Endothelial cell of umbilical vein (primary cell): ENCODE measurements at regions not wholly inside any gene's neighbourhood (a gene's known extent, or its start where the extent isn't known, plus 50 kb on each side); places are given as distances from the start of the nearest gene placed in this dataset.

Experiments
- BruUV-seq: library from RNA; stranded (reverse); fragments of 400-500 nt; replicated peaks from 2 replicates; lab custom pipeline; 2021; lab: Mats Ljungman, UMichigan
- CTCF ChIA-PET: fragments of 300-600, 350-600 bp; sonication (Branson Sonifier 250); formaldehyde crosslinking; loops from one replicate; lab custom pipeline; 2021; ENCODE audit warnings: antibody characterized with exemption, inconsistent platforms; lab: Charles Lee
- POLR2A ChIA-PET: fragments of 300-600, 350-600 bp; sonication (Branson Sonifier 250); formaldehyde crosslinking; loops from one replicate; lab custom pipeline; 2021; ENCODE audit warnings: antibody characterized with exemption, inconsistent platforms; lab: Charles Lee
- DNase-seq: peaks from one replicate; pipeline ENCODE4 v3.0.0-alpha.2; 2011; ENCODE audit warnings: low read depth, low spot score
- FAIRE-seq: peaks from 2 replicates; lab custom pipeline; 2011; peaks lifted over from hg19 to GRCh38; lab: Jason Lieb, UNC
- H2AFZ ChIP-seq: 2 replicates; pipeline ENCODE4 v1.6.0; 2012; ENCODE audit warnings: low read depth, low read length, control low read depth, inconsistent platforms
- H3K27ac ChIP-seq: 2 replicates; pipeline ENCODE4 v1.5.1; 2011; ENCODE audit warnings: low read depth, mild to moderate bottlenecking, control low read depth, low read length, moderate library complexity; ENCODE audit not compliant: insufficient read depth
- H3K27me3 ChIP-seq, 2 experiments: 2 replicates each; pipeline versions ENCODE4 v1.6.0 to v1.6.1; 2011; ENCODE audit warnings: low read length in 2 of 2, mixed read lengths in 1 of 2; ENCODE audit not compliant: control insufficient read depth in 2 of 2, insufficient read depth in 2 of 2
- H3K36me3 ChIP-seq, 2 experiments: 2 replicates in 1 of 2; 3 replicates in 1 of 2; pipeline ENCODE4 v1.5.1; 2011; ENCODE audit warnings: low read length in 2 of 2, mild to moderate bottlenecking in 1 of 2, moderate library complexity in 1 of 2; ENCODE audit not compliant: control insufficient read depth in 2 of 2, insufficient read depth in 2 of 2; ENCODE audit errors: extremely low read depth in 1 of 2
- H3K4me1 ChIP-seq: 3 replicates; pipeline ENCODE4 v1.5.1; 2011; ENCODE audit warnings: mild to moderate bottlenecking, low read length; ENCODE audit not compliant: control insufficient read depth, insufficient read depth; ENCODE audit errors: extremely low read depth
- H3K4me2 ChIP-seq: 2 replicates; pipeline ENCODE4 v1.6.1; 2011; ENCODE audit warnings: low read length, control low read depth, mixed read lengths; ENCODE audit not compliant: insufficient read depth
- H3K4me3 ChIP-seq, 3 experiments: fragments of 200-600 bp in 1 of 3; sonication (generic), shearing (Covaris generic) in 1 of 3; replicated peaks in 1 of 3; 2 replicates each; pipeline ENCODE4 v1.5.1; 2011 to 2016; ENCODE audit warnings: control low read depth in 3 of 3, low read length in 3 of 3, mild to moderate bottlenecking in 2 of 3, inconsistent platforms in 1 of 3, low read depth in 1 of 3, moderate library complexity in 1 of 3; ENCODE audit not compliant: insufficient read depth in 1 of 3
- H3K79me2 ChIP-seq: 2 replicates; pipeline ENCODE4 v1.6.0; 2012; ENCODE audit warnings: low read length, inconsistent platforms; ENCODE audit not compliant: control insufficient read depth, insufficient read depth
- H3K9ac ChIP-seq: replicated peaks from 2 replicates; pipeline ENCODE3; 2011; ENCODE audit warnings: low read length, control low read depth; ENCODE audit not compliant: insufficient read depth; ENCODE audit errors: extremely low read depth
- H3K9me1 ChIP-seq: replicated peaks from 3 replicates; pipeline ENCODE4 v1.6.0; 2011; ENCODE audit warnings: mild to moderate bottlenecking, low read length; ENCODE audit not compliant: control insufficient read depth, insufficient read depth; ENCODE audit errors: extremely low read depth
- H3K9me3 ChIP-seq: replicated peaks from 2 replicates; pipeline ENCODE4 v1.5.1; 2012; ENCODE audit warnings: low read length, inconsistent platforms; ENCODE audit not compliant: control insufficient read depth, insufficient read depth
- H4K20me1 ChIP-seq: replicated peaks from 2 replicates; pipeline ENCODE3; 2011; ENCODE audit warnings: mild to moderate bottlenecking, low read length; ENCODE audit not compliant: control insufficient read depth, insufficient read depth; ENCODE audit errors: extremely low read depth
- GATA2 ChIP-seq: IDR thresholded peaks from 2 replicates; pipeline ENCODE4 v1.7.0; 2011; ENCODE audit warnings: low read depth, mild to moderate bottlenecking, moderate library complexity, mixed read lengths, low read length; ENCODE audit not compliant: insufficient read length, insufficient read depth
- JUN ChIP-seq: IDR thresholded peaks from 2 replicates; pipeline ENCODE4 v1.6.1; 2011; ENCODE audit warnings: borderline replicate concordance, low read depth; ENCODE audit not compliant: insufficient read length, insufficient read depth
- MYC ChIP-seq: IDR thresholded peaks from one replicate; pipeline ENCODE4 v1.6.1; 2011; ENCODE audit warnings: mild to moderate bottlenecking, low read depth, low read length
- dilution Hi-C: fragments of 300-500 bp; cut with MboI; formaldehyde crosslinking; loops from one replicate; pipeline ENCODE4 v1.15.0; 2019; ENCODE audit warnings: low sequenced_read_pairs; ENCODE audit not compliant: extremely low pct_ligation_motif_present
- intact Hi-C: fragments of 100-400 bp; cut with micrococcal nuclease; formaldehyde crosslinking; loops from one replicate; pipeline ENCODE4 v1.10.0; 2022
- TF ChIP-seq, protein P1 (sequence below): IDR thresholded peaks from 2 replicates; pipeline ENCODE4 v1.6.1; 2011; ENCODE audit not compliant: insufficient read depth, insufficient read length

DNA sequence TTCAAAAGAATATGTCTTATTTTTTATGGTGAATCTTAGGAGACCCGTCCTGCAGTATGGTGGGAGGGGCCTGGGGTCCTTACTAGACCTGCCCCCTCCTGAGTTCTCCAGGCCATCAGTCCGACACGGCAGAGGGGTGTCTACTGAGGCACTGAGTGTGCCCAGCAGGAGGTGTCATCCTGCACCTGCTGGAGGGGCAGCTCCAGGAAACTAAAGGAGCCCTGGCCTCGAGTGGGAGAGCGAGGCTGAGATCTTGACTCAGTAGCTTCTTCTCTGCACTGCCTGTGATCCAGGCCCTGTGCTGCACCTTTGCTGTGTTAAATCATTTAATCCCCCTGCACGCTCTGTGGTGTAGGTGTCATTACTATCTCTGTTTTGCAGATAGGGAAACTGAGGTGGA lies 587.7 kb downstream of the PTPRU start:
- Histone ChIP-seq H4K20me1 (no peaks in the 10 kb centered on the region), H3K4me2 (no peak overlapping the region), H3K9me1 (no peaks in the 10 kb centered on the region), H2AFZ (no peak overlapping the region), H3K4me1 (no peaks in the 10 kb centered on the region), H3K9ac (no peak overlapping the region), H3K79me2 (no peaks in the 10 kb centered on the region), H3K4me3 (no peak overlapping the region), H3K27ac (no peak overlapping the region), H3K27me3 (no peaks in the 10 kb centered on the region), H3K9me3 (no peaks in the 10 kb centered on the region), H3K36me3 (no peaks in the 10 kb centered on the region)
- POLR2A ChIA-PET, result no interaction called here
- no peak for TF ChIP-seq MYC
- no peak for DNase-seq
- dilution Hi-C loops, result no loop called here
- intact Hi-C loops, result no loop called here
- CTCF ChIA-PET, result no interaction called here
- no peak for FAIRE-seq
- no TSS peak for BruUV-seq

DNA sequence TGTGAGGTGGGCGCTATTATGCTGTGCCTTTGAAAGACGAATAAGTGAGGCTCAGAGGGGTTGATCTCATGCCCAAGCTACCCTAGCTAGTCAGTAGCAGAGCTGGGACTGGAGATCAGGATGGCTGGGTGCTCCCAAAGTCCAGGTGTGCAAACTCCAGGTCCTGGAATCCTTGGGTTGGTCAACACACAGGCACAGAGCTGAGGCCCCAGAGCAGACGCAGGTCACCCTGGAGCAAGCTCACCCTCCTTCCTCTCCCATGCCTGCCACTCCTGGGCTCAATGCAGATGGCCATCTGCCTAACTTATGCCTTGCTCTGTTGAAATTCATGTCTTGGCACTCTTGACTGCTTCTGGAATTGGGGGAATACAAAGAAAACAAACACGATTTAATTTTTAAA lies 587.2 kb downstream of the PTPRU start:
- Histone ChIP-seq H2AFZ (no peak overlapping the region), H3K9ac (no peak overlapping the region), H3K4me3 (no peak overlapping the region), H3K27ac (no peak overlapping the region), H3K4me1 (no peaks in the 10 kb centered on the region), H3K36me3 (no peaks in the 10 kb centered on the region), H3K27me3 (no peaks in the 10 kb centered on the region), H3K9me1 (no peaks in the 10 kb centered on the region), H3K79me2 (no peaks in the 10 kb centered on the region), H3K4me2 (no peak overlapping the region), H4K20me1 (no peaks in the 10 kb centered on the region), H3K9me3 (no peaks in the 10 kb centered on the region)
- POLR2A ChIA-PET, result no interaction called here
- TF ChIP-seq GATA2, result no peak
- TF ChIP-seq JUN, result no peak
- TF ChIP-seq, protein P1, sequence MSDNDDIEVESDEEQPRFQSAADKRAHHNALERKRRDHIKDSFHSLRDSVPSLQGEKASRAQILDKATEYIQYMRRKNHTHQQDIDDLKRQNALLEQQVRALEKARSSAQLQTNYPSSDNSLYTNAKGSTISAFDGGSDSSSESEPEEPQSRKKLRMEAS, result no peak
- BruUV-seq, result no TSS peak
- intact Hi-C loops, result no loop called here
- DNase-seq, result no peak
- CTCF ChIA-PET, result interaction anchor here (1.0 to 1.2 kb wide), 2 partner anchors 31 to 557 kb away, joined by 3 to 5 read pairs; no protein-coding TSS in a partner anchor
- dilution Hi-C loops, result no loop called here
- no peak for FAIRE-seq
